GM12878 (cell line): ENCODE measurements at regions not wholly inside any gene's neighbourhood (a gene's known extent, or its start where the extent isn't known, plus 50 kb on each side); places are given as distances from the start of the nearest gene placed in this dataset.

ENCODE experiments used
- BACH1 ChIP-seq: fragments of 450-650 bp; IDR thresholded peaks from 2 replicates; pipeline ENCODE4 v1.6.1; 2017; ENCODE audit warnings: mild to moderate bottlenecking, borderline replicate concordance
- BCL11A ChIP-seq: IDR thresholded peaks from 2 replicates; pipeline ENCODE4 v1.6.1; 2011; ENCODE audit warnings: low read depth, low read length
- BRCA1 ChIP-seq: IDR thresholded peaks from 2 replicates; pipeline ENCODE4 v1.6.1; 2011; ENCODE audit warnings: low read depth, low read length, improper control_type of control experiment
- CEBPB ChIP-seq, 2 experiments: fragments of 150-350 bp in 1 of 2; IDR thresholded peaks; 2 replicates each; pipeline ENCODE4 v1.6.1; 2012 to 2014; ENCODE audit warnings: low read depth in 2 of 2, low read length in 2 of 2, borderline replicate concordance in 1 of 2, inconsistent platforms in 1 of 2
- CTCF ChIP-seq, 3 experiments: IDR thresholded peaks in 2 of 3; conservative IDR thresholded peaks in 1 of 3; 2 replicates each; pipeline ENCODE4 v1.5.1; 2011; ENCODE audit warnings: low read depth in 3 of 3, low read length in 3 of 3, mild to moderate bottlenecking in 3 of 3, control low read depth in 2 of 3, moderate library complexity in 2 of 3, inconsistent platforms in 1 of 3, mixed read lengths in 1 of 3; ENCODE audit not compliant: control insufficient read depth in 2 of 3, insufficient read depth in 1 of 3; ENCODE audit errors: extremely low read depth in 1 of 3
- EGR1 ChIP-seq, 2 experiments: IDR thresholded peaks; 1 replicate in 1 of 2; 2 replicates in 1 of 2; pipeline ENCODE4 v1.6.1; 2011 to 2012; ENCODE audit warnings: low read depth in 2 of 2, low read length in 2 of 2, borderline replicate concordance in 1 of 2, mild to moderate bottlenecking in 1 of 2, moderate library complexity in 1 of 2
- EP300 ChIP-seq, 2 experiments: fragments of 150-350 bp in 1 of 2; IDR thresholded peaks; 2 replicates each; pipeline ENCODE4 v1.6.1; 2011 to 2012; ENCODE audit warnings: low read depth in 2 of 2, low read length in 2 of 2, borderline replicate concordance in 1 of 2, improper control_type of control experiment in 1 of 2, inconsistent platforms in 1 of 2; ENCODE audit not compliant: control insufficient read depth in 1 of 2
- IRF4 ChIP-seq: IDR thresholded peaks from 2 replicates; pipeline ENCODE4 v1.6.1; 2011; ENCODE audit warnings: low read depth, low read length
- RFX5 ChIP-seq: IDR thresholded peaks from 2 replicates; pipeline ENCODE4 v1.6.1; 2011; ENCODE audit warnings: low read depth, low read length, improper control_type of control experiment
- SMC3 ChIP-seq: IDR thresholded peaks from 2 replicates; pipeline ENCODE4 v1.6.1; 2011; ENCODE audit warnings: low read length, improper control_type of control experiment, borderline replicate concordance
- SUZ12 ChIP-seq: fragments of 200-600 bp; sonication (generic); IDR thresholded peaks from one replicate; pipeline ENCODE4 v1.6.1; 2018; ENCODE audit warnings: antibody characterized with exemption, mild to moderate bottlenecking; ENCODE audit not compliant: unreplicated experiment
- TF ChIP-seq, protein P1 (sequence below): fragments of 450-650 bp; conservative IDR thresholded peaks from 2 replicates; pipeline ENCODE4 v1.6.1; 2017; ENCODE audit warnings: mild to moderate bottlenecking, moderate library complexity

DNA sequence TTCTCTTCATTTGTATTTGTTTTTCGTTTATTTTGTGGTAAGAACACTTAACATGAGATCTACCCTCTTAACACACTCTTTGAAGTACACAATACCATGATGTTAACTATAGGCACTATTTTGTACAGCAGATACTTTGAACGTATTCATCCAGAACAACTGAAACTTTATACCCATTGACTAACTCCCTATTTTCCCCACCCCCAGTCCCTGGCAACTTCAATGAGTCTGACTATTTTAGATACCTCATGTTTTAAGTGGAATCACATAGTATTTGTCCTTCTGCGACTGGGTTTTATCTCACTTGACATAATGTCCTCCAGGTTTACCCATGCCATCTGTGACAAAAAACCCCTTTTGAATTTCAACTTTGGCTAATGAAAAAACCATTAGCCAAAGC is 356.3 kb upstream of the CDH20 start:
- TF ChIP-seq RFX5 (no peak), EGR1 (IDR thresholded peaks at IDR 0.05; ENCODE audit: borderline replicate concordance in 1 of 2, low read depth in 2 of 2, low read length in 2 of 2) (no peak), EP300 (IDR thresholded peaks at IDR 0.05; ENCODE audit: borderline replicate concordance in 1 of 2, control insufficient read depth in 1 of 2, low read depth in 2 of 2, low read length in 2 of 2) (no peak), CTCF (IDR thresholded peaks at IDR 0.05 in 2 of 3, conservative IDR thresholded peaks at IDR 0.05 in 1 of 3; ENCODE audit: control insufficient read depth in 2 of 3, extremely low read depth in 1 of 3, insufficient read depth in 1 of 3, low read depth in 3 of 3, low read length in 3 of 3) (no peak), IRF4 (no peak), BCL11A (no peak), BRCA1 (no peak), CEBPB (IDR thresholded peaks at IDR 0.05; ENCODE audit: borderline replicate concordance in 1 of 2, low read depth in 2 of 2, low read length in 2 of 2) (no peak), BACH1 (no peak), SMC3 (no peak), SUZ12 (no peak)
- TF ChIP-seq, protein P1, sequence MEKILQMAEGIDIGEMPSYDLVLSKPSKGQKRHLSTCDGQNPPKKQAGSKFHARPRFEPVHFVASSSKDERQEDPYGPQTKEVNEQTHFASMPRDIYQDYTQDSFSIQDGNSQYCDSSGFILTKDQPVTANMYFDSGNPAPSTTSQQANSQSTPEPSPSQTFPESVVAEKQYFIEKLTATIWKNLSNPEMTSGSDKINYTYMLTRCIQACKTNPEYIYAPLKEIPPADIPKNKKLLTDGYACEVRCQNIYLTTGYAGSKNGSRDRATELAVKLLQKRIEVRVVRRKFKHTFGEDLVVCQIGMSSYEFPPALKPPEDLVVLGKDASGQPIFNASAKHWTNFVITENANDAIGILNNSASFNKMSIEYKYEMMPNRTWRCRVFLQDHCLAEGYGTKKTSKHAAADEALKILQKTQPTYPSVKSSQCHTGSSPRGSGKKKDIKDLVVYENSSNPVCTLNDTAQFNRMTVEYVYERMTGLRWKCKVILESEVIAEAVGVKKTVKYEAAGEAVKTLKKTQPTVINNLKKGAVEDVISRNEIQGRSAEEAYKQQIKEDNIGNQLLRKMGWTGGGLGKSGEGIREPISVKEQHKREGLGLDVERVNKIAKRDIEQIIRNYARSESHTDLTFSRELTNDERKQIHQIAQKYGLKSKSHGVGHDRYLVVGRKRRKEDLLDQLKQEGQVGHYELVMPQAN: no peak
